Adrenal gland (tissue), 5 donors: ENCODE measurements at regions not wholly inside any gene's neighbourhood (a gene's known extent, or its start where the extent isn't known, plus 50 kb on each side); places are given as distances from the start of the nearest gene placed in this dataset.

ENCODE experiments used
- CTCF ChIP-seq, 6 experiments: fragments of 450-650 bp in 4 of 6; fragments of 200-600 bp in 2 of 6; sonication (generic) in 1 of 6; IDR thresholded peaks; 1 replicate in 5 of 6; 2 replicates in 1 of 6; pipeline versions ENCODE4 v1.5.1 to v1.8.0; 2016 to 2021; ENCODE audit warnings: antibody characterized with exemption in 6 of 6, mild to moderate bottlenecking in 2 of 6, moderate library complexity in 1 of 6
- POLR2A ChIP-seq, 2 donors: fragments of 450-650 bp; IDR thresholded peaks; one replicate each; pipeline ENCODE4 v1.6.1; 2017; ENCODE audit warnings: antibody characterized with exemption in 2 of 2, mild to moderate bottlenecking in 2 of 2, moderate library complexity in 1 of 2
- donor health status: DM: no; HTN: no; CAD: no.

DNA sequence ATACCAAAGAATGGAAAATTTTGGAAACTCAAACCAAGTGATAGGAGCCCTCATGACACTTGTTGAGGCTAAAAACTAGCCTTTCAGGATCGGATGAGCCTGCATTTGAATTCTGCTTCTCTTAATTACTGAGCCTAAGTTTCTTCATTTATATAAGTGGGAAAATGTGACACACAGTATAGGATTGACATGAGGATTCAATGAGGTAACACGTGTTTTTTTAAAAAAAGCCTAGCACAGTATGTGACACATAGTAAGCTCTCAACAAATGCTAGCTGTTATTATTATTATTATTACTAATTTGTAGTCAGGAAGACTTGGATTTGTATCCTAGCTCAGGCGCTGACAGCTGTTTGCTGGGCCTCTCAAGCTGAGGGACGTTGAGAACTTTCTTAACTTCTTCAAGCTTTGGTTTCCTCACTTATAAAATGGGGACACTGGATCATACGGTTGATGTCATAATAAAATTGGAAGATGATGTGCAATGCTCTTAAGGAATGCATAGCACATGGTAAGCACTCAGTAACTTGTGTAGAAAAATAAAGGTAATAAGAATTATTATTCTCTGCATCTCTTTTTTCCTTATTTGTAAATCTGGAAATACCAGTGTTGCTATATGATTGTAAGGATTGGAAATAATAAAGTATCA is 55.4 kb upstream of the JUN start:
- TF ChIP-seq POLR2A (IDR thresholded peaks at IDR 0.05) (no peak), CTCF (IDR thresholded peaks at IDR 0.05) (no peak)
